Neural cell (in vitro differentiated cells): ENCODE measurements at regions not wholly inside any gene's neighbourhood (a gene's known extent, or its start where the extent isn't known, plus 50 kb on each side); places are given as distances from the start of the nearest gene placed in this dataset.

Source experiments
- H2AFZ ChIP-seq: fragments of 200-600, 300-800 bp; sonication (generic), shearing (Covaris generic); 2 replicates; pipeline ENCODE4 v1.6.0; 2014; ENCODE audit warnings: low read depth, mild to moderate bottlenecking, antibody characterized with exemption, low read length, moderate library complexity
- H3F3A ChIP-seq: fragments of 200-600 bp; shearing (Covaris generic); 2 replicates; pipeline ENCODE4 v1.6.1; 2016; ENCODE audit warnings: mild to moderate bottlenecking, moderate library complexity, mixed read lengths, antibody characterized with exemption, low read length; ENCODE audit not compliant: insufficient read depth, poor library complexity, severe bottlenecking
- H3K27ac ChIP-seq: fragments of 200-600, 300-800 bp; sonication (generic), shearing (Covaris generic); 2 replicates; pipeline ENCODE4 v1.5.1; 2014; ENCODE audit warnings: mild to moderate bottlenecking, low read length, moderate library complexity
- H3K27me3 ChIP-seq: fragments of 300-800, 200-600 bp; sonication (generic), shearing (Covaris generic); 2 replicates; pipeline ENCODE4 v1.6.0; 2014; ENCODE audit warnings: mild to moderate bottlenecking, low read depth, low read length, moderate library complexity; ENCODE audit not compliant: insufficient read depth
- H3K36me3 ChIP-seq: fragments of 300-800, 200-600 bp; sonication (generic), shearing (Covaris generic); 2 replicates; pipeline ENCODE4 v1.5.1; 2014; ENCODE audit warnings: mild to moderate bottlenecking, antibody characterized with exemption, low read length, moderate library complexity; ENCODE audit not compliant: insufficient read depth
- H3K4me2 ChIP-seq: fragments of 300-800, 200-600 bp; sonication (generic), shearing (Covaris generic); 2 replicates; pipeline ENCODE4 v1.6.0; 2014; ENCODE audit warnings: mild to moderate bottlenecking, low read length
- H3K4me3 ChIP-seq: fragments of 300-800, 200-600 bp; sonication (generic), shearing (Covaris generic); 2 replicates; pipeline ENCODE4 v1.5.1; 2014; ENCODE audit warnings: mild to moderate bottlenecking, low read length, moderate library complexity
- H3K79me2 ChIP-seq: fragments of 200-600 bp; shearing (Covaris generic); replicated peaks from 2 replicates; pipeline ENCODE4 v1.6.0; 2014; ENCODE audit warnings: mild to moderate bottlenecking, low read length, moderate library complexity; ENCODE audit not compliant: insufficient read depth
- H3K9ac ChIP-seq: fragments of 300-800, 200-600 bp; sonication (generic), shearing (Covaris generic); 2 replicates; pipeline ENCODE4 v1.6.1; 2016; ENCODE audit warnings: mild to moderate bottlenecking, low read length, mixed read lengths
- H3K9me2 ChIP-seq: fragments of 200-600 bp; shearing (Covaris generic); 2 replicates; pipeline ENCODE4 v1.6.1; 2016; ENCODE audit warnings: mild to moderate bottlenecking, low read length, mixed read lengths; ENCODE audit not compliant: insufficient read depth
- H3K9me3 ChIP-seq: fragments of 200-600, 300-800 bp; sonication (generic), shearing (Covaris generic); 2 replicates; pipeline ENCODE4 v1.6.1; 2016; ENCODE audit warnings: mild to moderate bottlenecking, mixed run types, low read length, moderate library complexity, mixed read lengths
- H4K20me1 ChIP-seq: fragments of 200-600 bp; shearing (Covaris generic); 2 replicates; pipeline ENCODE4 v1.6.1; 2016; ENCODE audit warnings: mild to moderate bottlenecking, mixed run types; ENCODE audit not compliant: insufficient read depth
- CTCF ChIP-seq: fragments of 450-650 bp; IDR thresholded peaks from 2 replicates; pipeline ENCODE4 v1.5.1; 2014; ENCODE audit warnings: antibody characterized with exemption, mild to moderate bottlenecking, moderate library complexity; ENCODE audit not compliant: poor library complexity, severe bottlenecking
- EP300 ChIP-seq: fragments of 450-650 bp; conservative IDR thresholded peaks from 2 replicates; pipeline ENCODE4 v1.6.1; 2014; ENCODE audit warnings: antibody characterized with exemption, mild to moderate bottlenecking, moderate library complexity; ENCODE audit not compliant: poor library complexity, severe bottlenecking
- EZH2 ChIP-seq: fragments of 200-600, 300-800 bp; shearing (Covaris generic), sonication (generic); IDR thresholded peaks from 2 replicates; pipeline ENCODE4 v1.6.1; 2014; ENCODE audit warnings: antibody characterized with exemption, low read length, borderline replicate concordance, mild to moderate bottlenecking; ENCODE audit not compliant: insufficient read depth, poor library complexity, severe bottlenecking
- MXI1 ChIP-seq: fragments of 450-650 bp; conservative IDR thresholded peaks from 2 replicates; pipeline ENCODE4 v1.6.1; 2014; ENCODE audit warnings: antibody characterized with exemption, mild to moderate bottlenecking; ENCODE audit not compliant: poor library complexity, severe bottlenecking
- POLR2AphosphoS5 ChIP-seq: IDR thresholded peaks from 2 replicates; pipeline ENCODE4 v1.6.1; 2012
- RAD21 ChIP-seq: fragments of 450-650 bp; conservative IDR thresholded peaks from 2 replicates; pipeline ENCODE4 v1.6.1; 2014; ENCODE audit warnings: antibody characterized with exemption, mild to moderate bottlenecking, moderate library complexity
- REST ChIP-seq: IDR thresholded peaks from 2 replicates; pipeline ENCODE4 v1.6.1; 2012; ENCODE audit warnings: borderline replicate concordance
- SMC3 ChIP-seq: fragments of 450-650 bp; conservative IDR thresholded peaks from 2 replicates; pipeline ENCODE4 v1.6.1; 2014; ENCODE audit warnings: antibody characterized with exemption, mild to moderate bottlenecking, moderate library complexity; ENCODE audit not compliant: poor library complexity
- TAF1 ChIP-seq: IDR thresholded peaks from 2 replicates; pipeline ENCODE4 v1.6.1; 2012; ENCODE audit warnings: low read depth

- H3K9me3 ChIP-seq, result no peaks in the 10 kb centered on the region
- H3K79me2 ChIP-seq, result no peaks in the 10 kb centered on the region
- H3K27ac ChIP-seq, result no peak overlapping the region
- H3K27me3 ChIP-seq, result no peaks in the 10 kb centered on the region
- H3K36me3 ChIP-seq, result no peaks in the 10 kb centered on the region
- H3K4me3 ChIP-seq, result no peak overlapping the region
- H2AFZ ChIP-seq, result no peak overlapping the region
- H3K9me2 ChIP-seq, result no peaks in the 10 kb centered on the region
- H3F3A ChIP-seq, result no peaks in the 10 kb centered on the region
- no peaks in the 10 kb centered on the region for H4K20me1 ChIP-seq
- TF ChIP-seq SMC3, result no peak
- TF ChIP-seq POLR2AphosphoS5, result no peak
- TF ChIP-seq EZH2, result no peak
- no peak for TF ChIP-seq EP300
- no peak for TF ChIP-seq MXI1
- TF ChIP-seq CTCF, result no peak
- no peak for TF ChIP-seq RAD21
- no peak for TF ChIP-seq TAF1
- TF ChIP-seq REST, result no peak
- no peak overlapping the region for H3K9ac ChIP-seq
- no peak overlapping the region for H3K4me2 ChIP-seq
These were observed 1091.6 kb upstream of the EEF2KMT start for GRCh38 chr16:6189216-6189615.

GRCh38 chr16:6177616-6178180, 1080.1 kb upstream of the EEF2KMT start:
- no peak overlapping the region for H2AFZ ChIP-seq
- H3K27ac ChIP-seq, result no peak overlapping the region
- H3K9me3 ChIP-seq, result no peaks in the 10 kb centered on the region
- no peaks in the 10 kb centered on the region for H4K20me1 ChIP-seq
- H3K27me3 ChIP-seq, result no peaks in the 10 kb centered on the region
- H3K79me2 ChIP-seq, result peaks cover 3% of the 10 kb centered on the region
- H3K36me3 ChIP-seq, result no peaks in the 10 kb centered on the region
- no peaks in the 10 kb centered on the region for H3K9me2 ChIP-seq
- TF ChIP-seq RAD21, result peak; percentile 35
- TF ChIP-seq POLR2AphosphoS5, result no peak
- TF ChIP-seq TAF1, result no peak
- TF ChIP-seq EP300, result no peak
- TF ChIP-seq SMC3, result no peak
- peak; percentile 42 for TF ChIP-seq CTCF
- H3K4me3 ChIP-seq, result no peak overlapping the region
- no peak overlapping the region for H3K9ac ChIP-seq
- H3K4me2 ChIP-seq, result no peak overlapping the region
- no peaks in the 10 kb centered on the region for H3F3A ChIP-seq
